SK-N-SH (cell line): ENCODE measurements at regions not wholly inside any gene's neighbourhood (a gene's known extent, or its start where the extent isn't known, plus 50 kb on each side); places are given as distances from the start of the nearest gene placed in this dataset.

Experiments
- CTCF ChIA-PET: fragments of 300-600, 350-600 bp; formaldehyde crosslinking; extraction: SDS; loops from one replicate; lab custom pipeline; 2021; lab: Yijun Ruan, JAX
- POLR2A ChIA-PET: fragments of 350-600 bp; sonication (Branson Sonifier 250); formaldehyde crosslinking; extraction: SDS; loops from one replicate; lab custom pipeline; 2020; ENCODE audit warnings: antibody characterized with exemption, inconsistent platforms; lab: Yijun Ruan, JAX
- DNase-seq: peaks from one replicate; pipeline ENCODE4 v3.0.0; 2012
- H2AFZ ChIP-seq: fragments of 200-600 bp; sonication (generic); 2 replicates; pipeline ENCODE4 v1.8.1; 2016; ENCODE audit warnings: antibody characterized with exemption, mild to moderate bottlenecking, low read depth
- H3F3A ChIP-seq: fragments of 200-600 bp; sonication (generic); replicated peaks from 2 replicates; pipeline ENCODE3; 2016; ENCODE audit warnings: antibody characterized with exemption, mild to moderate bottlenecking; ENCODE audit not compliant: insufficient read depth
- H3K27ac ChIP-seq, 2 experiments: fragments of 200-500 bp in 1 of 2; fragments of 200-600 bp in 1 of 2; sonication (Bioruptor generic) in 1 of 2; sonication (generic), shearing (Covaris generic) in 1 of 2; 2 replicates each; pipeline versions ENCODE4 v1.5.1 to v1.6.1; 2014 to 2016; ENCODE audit warnings: low read depth in 2 of 2, inconsistent platforms in 1 of 2, low read length in 1 of 2, mild to moderate bottlenecking in 1 of 2, mixed read lengths in 1 of 2
- H3K27me3 ChIP-seq: fragments of 200-600 bp; sonication (generic), shearing (Covaris generic); 2 replicates; pipeline ENCODE4 v1.6.1; 2016; ENCODE audit warnings: mixed run types; ENCODE audit not compliant: insufficient read depth
- H3K36me3 ChIP-seq, 2 experiments: fragments of 200-500 bp in 1 of 2; fragments of 200-600 bp in 1 of 2; sonication (Bioruptor generic) in 1 of 2; sonication (generic) in 1 of 2; replicated peaks in 1 of 2; 2 replicates each; pipeline versions ENCODE3 to v1.5.1; 2014 to 2016; ENCODE audit warnings: low read length in 1 of 2, mild to moderate bottlenecking in 1 of 2; ENCODE audit not compliant: insufficient read depth in 2 of 2, control insufficient read depth in 1 of 2
- H3K4me1 ChIP-seq, 2 experiments: fragments of 200-500 bp in 1 of 2; fragments of 200-600 bp in 1 of 2; sonication (Bioruptor generic) in 1 of 2; sonication (generic), shearing (Covaris generic) in 1 of 2; 2 replicates each; pipeline versions ENCODE4 v1.5.1 to v1.6.1; 2014 to 2016; ENCODE audit warnings: low read depth in 1 of 2, low read length in 1 of 2, mixed run types in 1 of 2; ENCODE audit not compliant: insufficient read depth in 2 of 2, control insufficient read depth in 1 of 2
- H3K4me2 ChIP-seq: fragments of 200-600 bp; sonication (generic), shearing (Covaris generic); 2 replicates; pipeline ENCODE4 v1.6.1; 2017; ENCODE audit warnings: mixed run types
- H3K4me3 ChIP-seq, 2 experiments: fragments of 200-500 bp in 1 of 2; fragments of 200-600 bp in 1 of 2; sonication (Bioruptor generic) in 1 of 2; sonication (generic), shearing (Covaris generic) in 1 of 2; 2 replicates each; pipeline versions ENCODE4 v1.5.1 to v1.8.1; 2014 to 2016; ENCODE audit warnings: low read depth in 2 of 2, inconsistent platforms in 1 of 2, low read length in 1 of 2, mild to moderate bottlenecking in 1 of 2, mixed read lengths in 1 of 2, moderate library complexity in 1 of 2
- H3K79me2 ChIP-seq: fragments of 200-600 bp; sonication (generic); 2 replicates; pipeline ENCODE4 v1.8.1; 2017; ENCODE audit warnings: mild to moderate bottlenecking; ENCODE audit not compliant: insufficient read depth
- H3K9ac ChIP-seq: fragments of 200-600 bp; sonication (generic); 2 replicates; pipeline ENCODE4 v1.6.1; 2017; ENCODE audit warnings: mixed run types
- H3K9me2 ChIP-seq: fragments of 200-600 bp; sonication (generic); 2 replicates; pipeline ENCODE4 v1.6.1; 2017; ENCODE audit warnings: mixed run types
- H3K9me3 ChIP-seq: fragments of 200-600 bp; sonication (generic); 2 replicates; pipeline ENCODE4 v1.6.1; 2017; ENCODE audit warnings: mixed run types, mild to moderate bottlenecking, moderate library complexity
- H4K20me1 ChIP-seq: fragments of 200-600 bp; sonication (generic); 2 replicates; pipeline ENCODE4 v1.6.1; 2017; ENCODE audit warnings: mild to moderate bottlenecking, mixed run types; ENCODE audit not compliant: insufficient read depth
- CTCF ChIP-seq: fragments of 200-600 bp; sonication (generic); IDR thresholded peaks from 2 replicates; pipeline ENCODE4 v1.6.1; 2017; ENCODE audit warnings: antibody characterized with exemption, mild to moderate bottlenecking, moderate library complexity
- ELF1 ChIP-seq: IDR thresholded peaks from 2 replicates; pipeline ENCODE4 v1.4.0; 2012
- EP300 ChIP-seq, 2 experiments: IDR thresholded peaks; 2 replicates each; pipeline versions ENCODE4 v1.4.0 to v1.6.1; 2012; ENCODE audit warnings: borderline replicate concordance in 1 of 2, low read depth in 1 of 2, low read length in 1 of 2
- FOSL2 ChIP-seq: IDR thresholded peaks from 2 replicates; pipeline ENCODE4 v1.4.0; 2012; ENCODE audit warnings: low read depth, mild to moderate bottlenecking, moderate library complexity, borderline replicate concordance
- FOXJ3 ChIP-seq: sonication (generic); formaldehyde crosslinking; IDR thresholded peaks from 2 replicates; pipeline ENCODE4 v1.5.1; 2020; ENCODE audit warnings: mild to moderate bottlenecking, missing genetic modification reagents
- FOXM1 ChIP-seq: IDR thresholded peaks from 2 replicates; pipeline ENCODE4 v1.4.0; 2012; ENCODE audit warnings: low read depth, mild to moderate bottlenecking
- GATA2 ChIP-seq: sonication (generic); formaldehyde crosslinking; IDR thresholded peaks from 2 replicates; pipeline ENCODE4 v1.5.0; 2020; ENCODE audit warnings: mild to moderate bottlenecking, missing genetic modification reagents
- IRF3 ChIP-seq: fragments of 150-350 bp; IDR thresholded peaks from 2 replicates; pipeline ENCODE4 v1.6.1; 2016; ENCODE audit warnings: mild to moderate bottlenecking, low read depth, low read length
- MEF2A ChIP-seq: IDR thresholded peaks from 2 replicates; pipeline ENCODE4 v1.4.0; 2012; ENCODE audit warnings: low read depth, borderline replicate concordance
- MXI1 ChIP-seq: IDR thresholded peaks from 2 replicates; pipeline ENCODE4 v1.6.1; 2012; ENCODE audit warnings: mild to moderate bottlenecking, low read depth, low read length, improper control_type of control experiment
- NRF1 ChIP-seq: IDR thresholded peaks from 2 replicates; pipeline ENCODE4 v1.6.1; 2012; ENCODE audit warnings: low read depth, mild to moderate bottlenecking, low read length
- POLR2AphosphoS5 ChIP-seq: IDR thresholded peaks from 2 replicates; pipeline ENCODE4 v1.6.1; 2012; ENCODE audit warnings: low read depth, low read length
- RAD21 ChIP-seq: IDR thresholded peaks from 2 replicates; pipeline ENCODE4 v1.6.1; 2012; ENCODE audit warnings: mild to moderate bottlenecking, low read length
- RCOR1 ChIP-seq: fragments of 150-350 bp; IDR thresholded peaks from 2 replicates; pipeline ENCODE4 v1.6.1; 2017; ENCODE audit warnings: antibody characterized with exemption, low read length
- RFX5 ChIP-seq: IDR thresholded peaks from 2 replicates; pipeline ENCODE4 v1.6.1; 2012; ENCODE audit warnings: mild to moderate bottlenecking, improper control_type of control experiment, low read length
- RXRA ChIP-seq: IDR thresholded peaks from 2 replicates; pipeline ENCODE4 v1.4.0; 2012; ENCODE audit warnings: low read depth, mild to moderate bottlenecking, borderline replicate concordance
- TAF1 ChIP-seq: IDR thresholded peaks from 2 replicates; pipeline ENCODE4 v1.6.1; 2012; ENCODE audit warnings: low read depth, mild to moderate bottlenecking, low read length, moderate library complexity, borderline replicate concordance
- TEAD4 ChIP-seq: IDR thresholded peaks from 2 replicates; pipeline ENCODE4 v1.4.0; 2012; ENCODE audit warnings: mild to moderate bottlenecking, borderline replicate concordance; ENCODE audit not compliant: insufficient read depth
- ZBTB33 ChIP-seq: IDR thresholded peaks from 2 replicates; pipeline ENCODE4 v1.4.0; 2012; ENCODE audit warnings: low read depth, borderline replicate concordance
- WGBS: methylation state at CpG from one replicate; pipeline ENCODE4 v1.1.6; 2017; ENCODE audit warnings: low lambda C conversion rate; 5-methylcytosine and 5-hydroxymethylcytosine counted together
- TF ChIP-seq, protein P1 (sequence below): fragments of 150-350 bp; IDR thresholded peaks from 2 replicates; pipeline ENCODE4 v1.6.1; 2017; ENCODE audit warnings: antibody characterized with exemption, low read length, low read depth, borderline replicate concordance
- TF ChIP-seq, protein P2 (sequence below): IDR thresholded peaks from 2 replicates; pipeline ENCODE4 v1.4.0; 2012; ENCODE audit warnings: low read depth, borderline replicate concordance

GRCh38 chr11:44398266-44399030 lies 88.5 kb upstream of the ALX4 start:
- Histone ChIP-seq H3K9ac (no peak overlapping the region), H3K36me3 (no peaks in the 10 kb centered on the region)
- POLR2A ChIA-PET: no interaction called here

GRCh38 chr11:44399968-44400367 lies 90.0 kb upstream of the ALX4 start:
- Histone ChIP-seq H3F3A (no peaks in the 10 kb centered on the region), H3K4me3 (no peak overlapping the region), H4K20me1 (no peaks in the 10 kb centered on the region), H3K36me3 (no peaks in the 10 kb centered on the region), H3K9me2 (no peaks in the 10 kb centered on the region), H3K27ac (no peak overlapping the region), H3K4me2 (no peak overlapping the region), H3K9ac (no peak overlapping the region), H3K79me2 (no peaks in the 10 kb centered on the region), H3K4me1 (no peaks in the 10 kb centered on the region), H3K9me3 (no peaks in the 10 kb centered on the region), H3K27me3 (no peaks in the 10 kb centered on the region), H2AFZ (no peak overlapping the region)
- CTCF ChIA-PET: no interaction called here
- 17% methylated on average over 2 of the region's 2 CpGs for WGBS
- no peak for DNase-seq
- POLR2A ChIA-PET: no interaction called here
- TF ChIP-seq RAD21 (no peak), TEAD4 (no peak), FOXM1 (no peak), ZBTB33 (no peak), EP300 (IDR thresholded peaks at IDR 0.05; ENCODE audit: borderline replicate concordance in 1 of 2, low read depth in 1 of 2, low read length in 1 of 2) (no peak), IRF3 (no peak), POLR2AphosphoS5 (no peak), FOXJ3 (CRISPR knock-in tag) (no peak), NRF1 (no peak)
- TF ChIP-seq, protein P1, sequence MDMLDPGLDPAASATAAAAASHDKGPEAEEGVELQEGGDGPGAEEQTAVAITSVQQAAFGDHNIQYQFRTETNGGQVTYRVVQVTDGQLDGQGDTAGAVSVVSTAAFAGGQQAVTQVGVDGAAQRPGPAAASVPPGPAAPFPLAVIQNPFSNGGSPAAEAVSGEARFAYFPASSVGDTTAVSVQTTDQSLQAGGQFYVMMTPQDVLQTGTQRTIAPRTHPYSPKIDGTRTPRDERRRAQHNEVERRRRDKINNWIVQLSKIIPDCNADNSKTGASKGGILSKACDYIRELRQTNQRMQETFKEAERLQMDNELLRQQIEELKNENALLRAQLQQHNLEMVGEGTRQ: no peak

More at GRCh38 chr11:44398266-44399030, 88.5 kb upstream of the ALX4 start:
- Histone ChIP-seq H3F3A (no peaks in the 10 kb centered on the region), H3K27ac (no peak overlapping the region), H3K9me2 (no peaks in the 10 kb centered on the region), H3K9me3 (no peaks in the 10 kb centered on the region), H2AFZ (no peak overlapping the region), H3K79me2 (no peaks in the 10 kb centered on the region), H4K20me1 (no peaks in the 10 kb centered on the region), H3K27me3 (no peaks in the 10 kb centered on the region), H3K4me3 (no peak overlapping the region), H3K4me1 (no peaks in the 10 kb centered on the region), H3K4me2 (no peak overlapping the region)
- no peak for DNase-seq
- no peak for TF ChIP-seq FOXM1
- no peak for TF ChIP-seq RCOR1
- TF ChIP-seq RAD21: no peak
- TF ChIP-seq ELF1: no peak
- TF ChIP-seq CTCF: no peak
- TF ChIP-seq GATA2 (CRISPR knock-in tag): no peak
- TF ChIP-seq RFX5: no peak
- TF ChIP-seq, protein P2, sequence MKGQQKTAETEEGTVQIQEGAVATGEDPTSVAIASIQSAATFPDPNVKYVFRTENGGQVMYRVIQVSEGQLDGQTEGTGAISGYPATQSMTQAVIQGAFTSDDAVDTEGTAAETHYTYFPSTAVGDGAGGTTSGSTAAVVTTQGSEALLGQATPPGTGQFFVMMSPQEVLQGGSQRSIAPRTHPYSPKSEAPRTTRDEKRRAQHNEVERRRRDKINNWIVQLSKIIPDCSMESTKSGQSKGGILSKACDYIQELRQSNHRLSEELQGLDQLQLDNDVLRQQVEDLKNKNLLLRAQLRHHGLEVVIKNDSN: no peak
- TF ChIP-seq MXI1: no peak
- no peak for TF ChIP-seq FOSL2
- TF ChIP-seq TAF1: no peak
- TF ChIP-seq RXRA: no peak
- TF ChIP-seq MEF2A: no peak
- CTCF ChIA-PET: interaction anchor here (1.9 kb wide), 1 partner anchor 10 kb away, joined by 6 read pairs; no protein-coding TSS in a partner anchor
- 32% methylated on average over 7 of the region's 15 CpGs for WGBS
